ENCODE measurements at regions not wholly inside any gene's neighbourhood (a gene's known extent, or its start where the extent isn't known, plus 50 kb on each side); places are given as distances from the start of the nearest gene placed in this dataset.

- TF ChIP-seq SIN3A (IDR thresholded peaks at IDR 0.05; ENCODE audit: borderline replicate concordance, insufficient read depth, low read length) (no peak), POLR2AphosphoS5 (IDR thresholded peaks at IDR 0.05; ENCODE audit: low read depth, low read length) (no peak), REST (IDR thresholded peaks at IDR 0.05; ENCODE audit: insufficient read depth in 1 of 2, low read depth in 2 of 2, low read length in 2 of 2) (no peak), TAF1 (IDR thresholded peaks at IDR 0.05; ENCODE audit: borderline replicate concordance, insufficient read depth, low read length) (no peak), FOXP2 (optimal IDR thresholded peaks at IDR 0.05; ENCODE audit: borderline replicate concordance, extremely low read depth, extremely low read length, insufficient read depth) (no peak)
Observed at GRCh38 chr5:106732624-106733023, 938.1 kb downstream of the EFNA5 start.

Measured in PFSK-1 (cell line).